Activated CD4-positive, alpha-beta T cell treated with anti-CD3 and anti-CD28 coated beads, Interleukin-2, amount 10 ng/mL, durations not matched to agents 24 days and 14 days (primary cell): ENCODE measurements at regions not wholly inside any gene's neighbourhood (a gene's known extent, or its start where the extent isn't known, plus 50 kb on each side); places are given as distances from the start of the nearest gene placed in this dataset.

Experiments used
- DNase-seq: peaks from one replicate; pipeline ENCODE4 v3.0.0; 2022
- H3K27ac Mint-ChIP-seq: one replicate; pipeline ENCODE4 v1.8.0; 2022; ENCODE audit warnings: mild to moderate bottlenecking, mixed read lengths
- H3K27me3 Mint-ChIP-seq: one replicate; pipeline ENCODE4 v1.8.0; 2022; ENCODE audit warnings: mixed read lengths
- H3K36me3 Mint-ChIP-seq: one replicate; pipeline ENCODE4 v1.8.0; 2022; ENCODE audit warnings: low read depth, mild to moderate bottlenecking, mixed read lengths
- H3K4me1 Mint-ChIP-seq: one replicate; pipeline ENCODE4 v1.8.0; 2021; ENCODE audit warnings: mixed read lengths
- H3K4me3 Mint-ChIP-seq: one replicate; pipeline ENCODE4 v1.8.0; 2022; ENCODE audit warnings: mild to moderate bottlenecking, moderate library complexity, mixed read lengths
- H3K9me3 Mint-ChIP-seq: one replicate; pipeline ENCODE4 v1.8.0; 2021; ENCODE audit warnings: mixed read lengths
- intact Hi-C: fragments of 100-400 bp; cut with micrococcal nuclease; formaldehyde crosslinking; loops from one replicate; pipeline ENCODE4 v1.15.1; 2023

- no peak overlapping the region for H3K27ac Mint-ChIP-seq
- intact Hi-C loops: no loop called here
- no peaks in the 10 kb centered on the region for H3K4me1 Mint-ChIP-seq
- H3K27me3 Mint-ChIP-seq: peaks cover 3% of the 10 kb centered on the region
- DNase-seq: no peak
- no peaks in the 10 kb centered on the region for H3K36me3 Mint-ChIP-seq
- no peak overlapping the region for H3K4me3 Mint-ChIP-seq
- H3K9me3 Mint-ChIP-seq: peaks cover 3% of the 10 kb centered on the region
Measured at GRCh38 chr4:15295421-15296162, 132.2 kb upstream of the C1QTNF7 start.

GRCh38 chr4:15297344-15297743, 130.5 kb upstream of the C1QTNF7 start:
- intact Hi-C loops: no loop called here
- no peaks in the 10 kb centered on the region for H3K27me3 Mint-ChIP-seq
- H3K36me3 Mint-ChIP-seq: no peaks in the 10 kb centered on the region
- DNase-seq: peak; percentile 34
- no peak overlapping the region for H3K4me3 Mint-ChIP-seq
- no peaks in the 10 kb centered on the region for H3K4me1 Mint-ChIP-seq
- H3K9me3 Mint-ChIP-seq: peaks cover 3% of the 10 kb centered on the region
- H3K27ac Mint-ChIP-seq: no peak overlapping the region

- intact Hi-C loops: no loop called here
- no peak for DNase-seq
- no peaks in the 10 kb centered on the region for H3K27me3 Mint-ChIP-seq
- no peaks in the 10 kb centered on the region for H3K4me1 Mint-ChIP-seq
- no peaks in the 10 kb centered on the region for H3K36me3 Mint-ChIP-seq
- no peak overlapping the region for H3K27ac Mint-ChIP-seq
- H3K9me3 Mint-ChIP-seq: peaks cover 3% of the 10 kb centered on the region
- no peak overlapping the region for H3K4me3 Mint-ChIP-seq
Measured at GRCh38 chr4:15299627-15300026, 128.2 kb upstream of the C1QTNF7 start.

- H3K36me3 Mint-ChIP-seq: no peaks in the 10 kb centered on the region
- intact Hi-C loops: no loop called here
- no peaks in the 10 kb centered on the region for H3K9me3 Mint-ChIP-seq
- DNase-seq: no peak
- H3K4me3 Mint-ChIP-seq: no peak overlapping the region
- no peaks in the 10 kb centered on the region for H3K4me1 Mint-ChIP-seq
- H3K27ac Mint-ChIP-seq: no peak overlapping the region
- H3K27me3 Mint-ChIP-seq: no peaks in the 10 kb centered on the region
Measured at GRCh38 chr4:15303052-15303641, 124.7 kb upstream of the C1QTNF7 start.

GRCh38 chr4:15314974-15315373, 112.9 kb upstream of the C1QTNF7 start:
- intact Hi-C loops: no loop called here

GRCh38 chr4:15317246-15317645, 110.6 kb upstream of the C1QTNF7 start:
- DNase-seq: no peak
- no peaks in the 10 kb centered on the region for H3K9me3 Mint-ChIP-seq
- no peak overlapping the region for H3K27ac Mint-ChIP-seq
- no peaks in the 10 kb centered on the region for H3K36me3 Mint-ChIP-seq
- no peak overlapping the region for H3K4me3 Mint-ChIP-seq
- peaks cover 12% of the 10 kb centered on the region for H3K27me3 Mint-ChIP-seq
- no peaks in the 10 kb centered on the region for H3K4me1 Mint-ChIP-seq
- intact Hi-C loops: no loop called here

More at GRCh38 chr4:15314974-15315373, 112.9 kb upstream of the C1QTNF7 start:
- H3K36me3 Mint-ChIP-seq: no peaks in the 10 kb centered on the region
- peaks cover 8% of the 10 kb centered on the region for H3K27me3 Mint-ChIP-seq
- H3K4me1 Mint-ChIP-seq: no peaks in the 10 kb centered on the region
- no peak for DNase-seq
- no peaks in the 10 kb centered on the region for H3K9me3 Mint-ChIP-seq
- no peak overlapping the region for H3K4me3 Mint-ChIP-seq
- H3K27ac Mint-ChIP-seq: no peak overlapping the region

GRCh38 chr4:15318621-15319348, 109.0 kb upstream of the C1QTNF7 start:
- Mint-ChIP-seq H3K4me1 (no peaks in the 10 kb centered on the region), H3K9me3 (no peaks in the 10 kb centered on the region), H3K36me3 (no peaks in the 10 kb centered on the region), H3K4me3 (no peak overlapping the region), H3K27me3 (peaks cover 12% of the 10 kb centered on the region), H3K27ac (no peak overlapping the region)
- DNase-seq: no peak
- intact Hi-C loops: no loop called here

- no peak for DNase-seq
- H3K9me3 Mint-ChIP-seq: no peaks in the 10 kb centered on the region
- intact Hi-C loops: no loop called here
- H3K27me3 Mint-ChIP-seq: peaks cover 9% of the 10 kb centered on the region
- H3K27ac Mint-ChIP-seq: no peak overlapping the region
- no peak overlapping the region for H3K4me3 Mint-ChIP-seq
- H3K4me1 Mint-ChIP-seq: no peaks in the 10 kb centered on the region
- H3K36me3 Mint-ChIP-seq: no peaks in the 10 kb centered on the region
Measured at GRCh38 chr4:15320121-15320678, 107.6 kb upstream of the C1QTNF7 start.

- Mint-ChIP-seq H3K36me3 (no peaks in the 10 kb centered on the region), H3K4me3 (no peak overlapping the region), H3K27ac (no peak overlapping the region), H3K27me3 (peaks cover 7% of the 10 kb centered on the region), H3K4me1 (no peaks in the 10 kb centered on the region), H3K9me3 (no peaks in the 10 kb centered on the region)
- DNase-seq: no peak
- intact Hi-C loops: no loop called here
Measured at GRCh38 chr4:15322006-15322405, 105.8 kb upstream of the C1QTNF7 start.

- intact Hi-C loops: no loop called here
- H3K27ac Mint-ChIP-seq: no peak overlapping the region
- DNase-seq: no peak
- H3K36me3 Mint-ChIP-seq: no peaks in the 10 kb centered on the region
- peaks cover 3% of the 10 kb centered on the region for H3K27me3 Mint-ChIP-seq
- no peak overlapping the region for H3K4me3 Mint-ChIP-seq
- no peaks in the 10 kb centered on the region for H3K9me3 Mint-ChIP-seq
- no peaks in the 10 kb centered on the region for H3K4me1 Mint-ChIP-seq
Measured at GRCh38 chr4:15325987-15326386, 101.8 kb upstream of the C1QTNF7 start.

- H3K4me1 Mint-ChIP-seq: no peaks in the 10 kb centered on the region
- DNase-seq: no peak
- H3K9me3 Mint-ChIP-seq: no peaks in the 10 kb centered on the region
- H3K4me3 Mint-ChIP-seq: no peak overlapping the region
- no peaks in the 10 kb centered on the region for H3K36me3 Mint-ChIP-seq
- no peak overlapping the region for H3K27ac Mint-ChIP-seq
- intact Hi-C loops: no loop called here
- H3K27me3 Mint-ChIP-seq: peaks cover 3% of the 10 kb centered on the region
Measured at GRCh38 chr4:15327311-15328298, 100.2 kb upstream of the C1QTNF7 start.

GRCh38 chr4:15331930-15332329, 95.9 kb upstream of the C1QTNF7 start:
- no peaks in the 10 kb centered on the region for H3K9me3 Mint-ChIP-seq
- intact Hi-C loops: no loop called here
- no peak overlapping the region for H3K27ac Mint-ChIP-seq
- H3K4me1 Mint-ChIP-seq: no peaks in the 10 kb centered on the region
- peaks cover 6% of the 10 kb centered on the region for H3K27me3 Mint-ChIP-seq
- DNase-seq: no peak
- no peak overlapping the region for H3K4me3 Mint-ChIP-seq
- no peaks in the 10 kb centered on the region for H3K36me3 Mint-ChIP-seq

- H3K4me3 Mint-ChIP-seq: no peak overlapping the region
- H3K36me3 Mint-ChIP-seq: no peaks in the 10 kb centered on the region
- intact Hi-C loops: no loop called here
- H3K9me3 Mint-ChIP-seq: no peaks in the 10 kb centered on the region
- no peak for DNase-seq
- H3K4me1 Mint-ChIP-seq: no peaks in the 10 kb centered on the region
- no peak overlapping the region for H3K27ac Mint-ChIP-seq
- peaks cover 6% of the 10 kb centered on the region for H3K27me3 Mint-ChIP-seq
Measured at GRCh38 chr4:15332377-15332776, 95.5 kb upstream of the C1QTNF7 start.
